ENCODE measurements at regions not wholly inside any gene's neighbourhood (a gene's known extent, or its start where the extent isn't known, plus 50 kb on each side); places are given as distances from the start of the nearest gene placed in this dataset.

DNA sequence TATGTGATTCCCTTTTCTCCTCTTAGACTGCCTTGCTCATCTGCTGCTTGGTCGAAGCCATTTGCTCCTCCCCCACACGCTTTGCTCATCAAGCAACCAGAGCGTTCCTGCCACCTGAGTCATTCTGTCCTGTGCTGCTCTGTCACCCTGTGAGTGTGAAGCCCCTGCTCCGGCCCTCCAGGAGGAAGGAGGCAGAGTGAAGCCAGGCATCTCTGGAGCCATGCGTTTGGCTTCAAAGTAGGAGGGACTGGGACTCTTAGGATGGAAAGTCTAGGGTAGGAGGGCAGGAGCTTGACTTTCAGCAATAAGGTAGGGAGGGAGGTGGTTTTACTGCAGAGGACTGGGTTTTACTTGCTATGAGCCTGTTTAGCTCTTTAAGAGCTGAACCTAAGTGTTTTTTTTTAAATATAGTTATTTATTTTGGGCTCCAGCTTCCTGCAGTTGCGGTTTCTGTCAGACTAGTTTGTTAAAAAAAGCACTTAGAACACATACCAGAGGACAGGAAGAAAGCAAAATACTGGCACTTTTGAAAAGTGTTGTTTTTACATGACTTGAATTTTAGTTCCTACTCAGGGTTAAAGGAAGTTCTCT lies 63.6 kb downstream of the SPINK2 start:
- DNase-seq (ENCODE audit: low read depth) = peak; percentile 94

GRCh38 chr4:56757261-56757746 lies 64.2 kb downstream of the SPINK2 start:
- DNase-seq (ENCODE audit: low read depth) = peak; percentile 85

GRCh38 chr4:56755901-56756300 lies 65.6 kb downstream of the SPINK2 start:
- no peak for DNase-seq (ENCODE audit: low read depth)

DNA sequence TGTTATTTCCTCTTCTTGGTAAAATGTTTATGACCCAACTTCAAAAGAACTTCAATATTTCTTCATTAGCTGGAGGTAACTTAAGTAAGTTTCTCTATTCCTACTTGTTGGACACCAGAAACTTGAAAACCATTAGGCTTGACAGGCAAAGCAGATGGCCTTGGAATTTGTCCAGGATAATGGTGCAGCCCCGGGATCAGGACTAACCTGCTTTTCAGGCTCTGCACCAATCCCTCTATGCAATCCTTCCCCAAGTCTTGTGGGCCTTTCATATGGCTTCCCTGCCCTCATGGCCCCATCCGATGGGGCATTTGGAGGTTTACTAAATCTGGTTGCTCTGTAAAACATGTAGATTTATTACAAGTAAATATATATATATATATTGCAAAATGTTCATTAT lies 68.5 kb downstream of the SPINK2 start:
- no peak for DNase-seq (ENCODE audit: low read depth)

GRCh38 chr4:56750231-56750630 lies 69.1 kb upstream of the HOPX start:
- DNase-seq (ENCODE audit: low read depth) = no peak

DNA sequence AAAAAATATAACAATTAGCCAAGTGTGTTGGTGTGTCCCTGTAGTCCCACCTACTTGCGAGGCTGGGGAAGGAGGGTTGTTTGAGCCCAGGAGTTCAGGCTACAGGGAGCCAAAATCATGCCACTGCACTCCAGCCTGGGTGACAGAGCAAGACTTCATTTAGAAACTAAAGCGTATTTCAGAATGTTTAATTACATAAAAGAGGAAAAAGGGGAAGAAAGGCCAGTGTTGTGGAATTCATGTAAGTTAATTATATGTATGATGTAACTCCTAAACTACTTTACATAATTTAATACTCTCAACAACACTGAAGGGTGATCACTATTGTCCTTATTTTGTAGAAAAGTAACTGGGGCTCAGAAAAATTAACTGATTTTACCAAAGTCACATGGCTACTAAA lies 67.2 kb upstream of the HOPX start:
- no peak for DNase-seq (ENCODE audit: low read depth)

- DNase-seq (ENCODE audit: low read depth) = no peak
These were observed 65.5 kb upstream of the HOPX start for GRCh38 chr4:56746639-56747038.

GRCh38 chr4:56745042-56745441 lies 63.9 kb upstream of the HOPX start:
- no peak for DNase-seq (ENCODE audit: low read depth)

DNA sequence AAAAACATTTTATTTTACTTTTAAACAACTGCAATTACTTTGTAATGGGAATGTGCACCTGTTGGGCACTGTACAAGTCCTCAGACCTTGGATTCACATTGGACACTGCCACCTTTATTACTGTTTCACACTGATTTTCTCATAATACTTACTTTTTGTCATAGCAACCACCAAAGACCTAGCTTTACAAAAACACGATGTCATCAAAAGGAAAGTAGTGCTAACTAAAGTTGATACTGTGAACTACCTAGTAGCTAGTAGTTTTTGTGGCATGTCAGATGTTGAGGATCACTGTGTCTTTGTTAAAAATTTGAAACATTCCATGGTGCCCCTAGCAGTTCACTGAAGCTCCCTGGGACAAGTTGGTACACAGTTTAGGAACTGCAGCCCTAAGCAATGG lies 62.9 kb upstream of the HOPX start:
- no peak for DNase-seq (ENCODE audit: low read depth)

DNA sequence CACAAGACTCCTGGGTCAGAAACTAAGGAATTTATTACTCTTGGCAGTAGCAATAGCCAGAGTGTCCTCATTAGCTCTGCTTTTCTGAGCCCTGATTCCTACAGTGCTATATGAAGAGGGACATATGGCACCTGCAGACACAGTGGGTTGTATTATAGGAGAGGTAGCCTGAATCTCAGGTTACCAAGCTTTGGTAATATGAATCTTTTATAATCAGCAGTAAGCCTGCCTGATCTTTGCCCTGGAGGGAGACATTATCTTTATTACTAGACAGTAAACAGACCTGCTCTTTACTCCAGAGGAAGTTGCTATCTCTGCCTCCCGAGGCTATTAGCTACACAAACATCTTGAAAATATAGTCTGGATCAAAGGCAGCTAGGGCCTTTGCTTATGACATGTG lies 62.5 kb upstream of the HOPX start:
- DNase-seq (ENCODE audit: low read depth) = no peak

DNA sequence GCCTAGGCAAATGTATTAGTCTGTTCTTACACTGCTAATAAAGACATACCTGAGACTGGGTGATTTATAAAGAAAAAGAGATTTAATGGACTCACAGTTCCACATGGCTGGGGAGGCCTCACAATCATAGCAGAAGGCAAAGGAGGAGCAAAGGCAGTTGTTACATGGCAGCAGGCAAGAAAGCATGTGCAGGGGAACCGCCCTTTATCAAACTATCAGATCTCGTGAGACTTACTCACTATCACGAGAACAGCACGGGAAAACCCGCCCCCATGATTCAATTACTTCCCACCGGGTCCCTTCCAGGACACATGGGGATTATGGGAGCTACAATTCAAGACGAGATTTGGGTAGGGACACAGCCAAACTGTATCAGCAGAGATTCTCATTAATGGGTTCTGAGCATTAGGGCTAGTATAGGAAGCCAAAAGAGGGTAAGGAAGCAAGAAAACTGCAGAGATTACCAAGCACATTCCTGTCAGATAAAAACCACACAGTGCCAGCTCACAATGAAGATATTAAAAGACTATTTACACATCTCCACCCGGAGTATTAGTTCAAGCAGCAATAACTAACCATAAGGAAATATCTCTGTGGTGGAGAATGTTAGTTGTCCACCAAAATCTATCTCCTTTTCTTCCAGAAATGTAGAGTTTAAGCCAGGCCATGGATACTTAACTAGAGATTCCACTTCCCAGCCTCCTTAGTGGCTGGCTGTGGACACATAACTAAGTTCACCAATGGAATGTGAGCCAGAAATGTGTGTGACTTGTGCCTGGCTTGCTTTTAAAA lies 61.2 kb upstream of the HOPX start:
- peak; percentile 40 for DNase-seq (ENCODE audit: low read depth)

GRCh38 chr4:56741595-56741994 lies 60.5 kb upstream of the HOPX start:
- DNase-seq (ENCODE audit: low read depth) = no peak

GRCh38 chr4:56739066-56739777 lies 58.1 kb upstream of the HOPX start:
- DNase-seq (ENCODE audit: low read depth) = peak; percentile 26

- DNase-seq (ENCODE audit: low read depth) = no peak
These were observed 56.6 kb upstream of the HOPX start for GRCh38 chr4:56737666-56738065.

GRCh38 chr4:56733352-56733751 lies 52.3 kb upstream of the HOPX start:
- no peak for DNase-seq (ENCODE audit: low read depth)

DNA sequence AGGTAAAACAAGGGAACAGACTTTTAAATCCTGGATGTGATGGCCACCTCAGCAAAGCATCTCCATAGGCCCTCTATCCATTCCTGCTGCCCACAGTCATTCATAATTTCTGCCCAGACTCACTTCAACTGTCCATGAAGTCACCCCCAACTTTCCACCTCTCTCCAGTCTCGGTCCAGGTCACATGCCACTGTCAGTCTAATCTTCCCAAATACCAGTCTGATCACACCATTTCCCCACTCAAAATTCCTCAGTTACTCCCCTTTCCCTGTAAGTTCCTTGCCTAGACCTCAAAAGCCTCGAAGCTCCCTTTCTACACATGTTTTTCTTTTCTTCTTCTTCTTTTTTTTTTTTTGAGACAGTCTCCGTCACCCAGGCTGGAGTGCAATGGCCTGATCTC lies 51.2 kb upstream of the HOPX start:
- DNase-seq (ENCODE audit: low read depth) = no peak

DNA sequence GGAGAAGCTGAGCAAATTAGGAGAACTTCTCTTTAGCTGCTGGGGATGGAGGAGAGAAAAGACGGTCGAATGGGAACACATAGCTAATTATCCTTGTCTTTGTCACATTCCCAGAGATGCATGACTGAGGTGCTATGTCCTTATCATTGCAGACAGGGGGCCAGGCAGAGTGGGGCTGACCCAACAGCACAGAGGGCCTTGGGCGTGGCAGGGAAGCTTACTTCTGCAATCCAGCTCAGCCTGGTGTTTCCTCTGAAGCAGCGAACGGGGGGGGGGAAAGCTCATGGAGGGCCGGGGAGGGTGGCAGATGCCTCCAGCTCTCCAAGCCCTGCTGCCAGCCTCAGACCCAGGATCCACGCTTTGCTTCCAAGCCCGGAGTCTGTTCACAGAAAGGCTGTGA lies 50.8 kb upstream of the HOPX start:
- DNase-seq (ENCODE audit: low read depth) = no peak

Data from myocyte (in vitro differentiated cells).